ENCODE measurements at regions not wholly inside any gene's neighbourhood (a gene's known extent, or its start where the extent isn't known, plus 50 kb on each side); places are given as distances from the start of the nearest gene placed in this dataset.
A peak's percentile ranks its signal among the peaks of the same experiment; 100 is the strongest.

DNA sequence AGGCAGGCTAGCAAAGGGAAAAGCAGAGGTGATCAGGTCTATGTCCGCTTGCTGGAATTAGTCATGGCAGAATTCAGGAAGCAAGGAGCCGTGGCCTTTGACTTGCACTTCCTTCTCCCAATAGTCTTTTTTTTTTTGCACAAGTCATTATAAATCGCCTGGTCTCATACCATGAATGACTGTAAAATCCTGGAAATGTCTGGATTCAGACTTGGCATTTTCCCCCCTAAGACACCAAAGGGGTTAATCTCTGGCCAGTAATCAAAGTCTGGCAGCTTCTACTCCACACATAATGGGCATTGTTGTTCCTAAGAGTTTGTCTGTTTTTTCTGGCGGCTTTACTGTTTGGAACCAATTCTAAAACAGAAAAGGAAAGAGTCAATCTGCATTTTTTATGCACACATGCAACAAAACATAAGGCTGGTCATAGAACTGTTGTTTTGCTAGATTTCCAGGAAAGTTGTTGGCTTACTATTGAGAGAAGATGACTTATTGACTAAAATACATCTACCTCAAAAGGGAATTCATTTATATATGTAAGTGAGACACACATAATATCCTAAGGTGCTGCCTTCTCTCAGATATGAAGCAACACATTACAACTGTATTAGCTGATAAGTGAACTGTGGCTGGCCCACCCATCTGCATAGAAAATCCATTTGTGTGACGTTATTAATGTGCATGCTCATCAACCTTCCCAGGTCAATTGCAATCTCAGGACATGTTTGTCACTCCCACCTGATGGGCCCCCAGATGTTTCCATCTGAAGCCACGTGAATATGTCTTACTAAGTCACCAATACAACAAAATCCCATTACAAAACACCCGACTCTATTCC, 157.3 kb downstream of the BTG1 start:
- no peak overlapping the region for H3K4me3 ChIP-seq
- H3F3A ChIP-seq (ENCODE audit: insufficient read depth, low read depth), result peaks cover 12% of the 10 kb centered on the region; the same call in 1 of the 2 replicates
- H3K9me3 ChIP-seq (ENCODE audit: insufficient read depth, low read depth), result no peaks in the 10 kb centered on the region
- ChIA-PET POLR2A (ENCODE audit: unreplicated experiment) (no interaction called here), CTCF (no interaction called here)
- H2AFZ ChIP-seq, result no peak overlapping the region
- DNase-seq, result no peak
- TF ChIP-seq, protein P1, sequence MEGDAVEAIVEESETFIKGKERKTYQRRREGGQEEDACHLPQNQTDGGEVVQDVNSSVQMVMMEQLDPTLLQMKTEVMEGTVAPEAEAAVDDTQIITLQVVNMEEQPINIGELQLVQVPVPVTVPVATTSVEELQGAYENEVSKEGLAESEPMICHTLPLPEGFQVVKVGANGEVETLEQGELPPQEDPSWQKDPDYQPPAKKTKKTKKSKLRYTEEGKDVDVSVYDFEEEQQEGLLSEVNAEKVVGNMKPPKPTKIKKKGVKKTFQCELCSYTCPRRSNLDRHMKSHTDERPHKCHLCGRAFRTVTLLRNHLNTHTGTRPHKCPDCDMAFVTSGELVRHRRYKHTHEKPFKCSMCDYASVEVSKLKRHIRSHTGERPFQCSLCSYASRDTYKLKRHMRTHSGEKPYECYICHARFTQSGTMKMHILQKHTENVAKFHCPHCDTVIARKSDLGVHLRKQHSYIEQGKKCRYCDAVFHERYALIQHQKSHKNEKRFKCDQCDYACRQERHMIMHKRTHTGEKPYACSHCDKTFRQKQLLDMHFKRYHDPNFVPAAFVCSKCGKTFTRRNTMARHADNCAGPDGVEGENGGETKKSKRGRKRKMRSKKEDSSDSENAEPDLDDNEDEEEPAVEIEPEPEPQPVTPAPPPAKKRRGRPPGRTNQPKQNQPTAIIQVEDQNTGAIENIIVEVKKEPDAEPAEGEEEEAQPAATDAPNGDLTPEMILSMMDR (conservative IDR thresholded peaks at IDR 0.05), result no peak
- no peak for TF ChIP-seq EZH2 (IDR thresholded peaks at IDR 0.05; ENCODE audit: low read depth)
- intact Hi-C loops (cut with micrococcal nuclease; ENCODE audit: unreplicated experiment), result loop anchor here (5.0 to 10.0 kb wide), 2 partner anchors 184 to 211 kb away; no protein-coding TSS in a partner anchor
- no peaks in the 10 kb centered on the region for H3K9me2 ChIP-seq (ENCODE audit: insufficient read depth)
- H3K27ac ChIP-seq, result no peak overlapping the region
- no peaks in the 10 kb centered on the region for H3K36me3 ChIP-seq (ENCODE audit: low read depth)
- H3K4me2 ChIP-seq, result no peak overlapping the region
- H3K4me1 ChIP-seq (replicated peaks; ENCODE audit: insufficient read depth), result peaks cover 21% of the 10 kb centered on the region
- BruUV-seq (replicated peaks), result no TSS peak
- H4K20me1 ChIP-seq (ENCODE audit: insufficient read depth), result no peaks in the 10 kb centered on the region
- no peaks in the 10 kb centered on the region for H3K79me2 ChIP-seq (ENCODE audit: low read depth)
- no peaks in the 10 kb centered on the region for H3K27me3 ChIP-seq (ENCODE audit: insufficient read depth, low read depth)

DNA sequence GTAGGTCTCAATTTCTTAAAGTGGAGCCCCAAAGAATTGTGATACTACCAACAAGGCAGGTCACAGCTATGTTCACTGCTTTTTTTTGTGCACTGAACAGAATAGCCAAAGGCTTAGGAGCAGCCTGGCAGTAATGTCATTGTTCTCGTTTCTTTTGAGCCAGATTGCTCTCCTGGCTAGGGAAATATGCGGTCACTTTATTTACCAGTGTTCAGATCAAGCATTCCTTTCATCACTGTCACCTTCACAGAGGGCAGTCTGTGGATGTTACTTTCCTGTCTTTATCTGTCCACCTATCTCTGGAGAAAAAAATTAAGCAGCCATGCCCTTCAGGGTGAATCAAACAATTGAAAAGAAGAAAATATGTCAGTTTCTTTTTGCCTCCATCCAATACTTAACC, 159.6 kb downstream of the BTG1 start:
- no peaks in the 10 kb centered on the region for H3K9me2 ChIP-seq (ENCODE audit: insufficient read depth)
- BruUV-seq (replicated peaks), result no TSS peak
- H3K27me3 ChIP-seq (ENCODE audit: insufficient read depth, low read depth), result no peaks in the 10 kb centered on the region
- H3K4me1 ChIP-seq (replicated peaks; ENCODE audit: insufficient read depth), result peaks cover 21% of the 10 kb centered on the region
- H3K27ac ChIP-seq, result no peak overlapping the region
- peaks cover 12% of the 10 kb centered on the region; the same call in 1 of the 2 replicates for H3F3A ChIP-seq (ENCODE audit: insufficient read depth, low read depth)
- DNase-seq, result peak; percentile 47 to 83
- no peaks in the 10 kb centered on the region for H4K20me1 ChIP-seq (ENCODE audit: insufficient read depth)
- TF ChIP-seq, protein P1 (conservative IDR thresholded peaks at IDR 0.05), result no peak
- no peak for TF ChIP-seq EZH2 (IDR thresholded peaks at IDR 0.05; ENCODE audit: low read depth)
- peak overlapping the region; percentile 55 for H3K4me2 ChIP-seq
- no peaks in the 10 kb centered on the region for H3K9me3 ChIP-seq (ENCODE audit: insufficient read depth, low read depth)
- CTCF ChIA-PET, result no interaction called here
- H3K36me3 ChIP-seq (ENCODE audit: low read depth), result no peaks in the 10 kb centered on the region
- no peaks in the 10 kb centered on the region for H3K79me2 ChIP-seq (ENCODE audit: low read depth)
- H2AFZ ChIP-seq, result no peak overlapping the region
- POLR2A ChIA-PET (ENCODE audit: unreplicated experiment), result interaction anchor here (0.5 to 0.7 kb wide), 2 partner anchors 27 to 75 kb away, joined by 3 to 5 read pairs; no protein-coding TSS in a partner anchor
- intact Hi-C loops (cut with micrococcal nuclease; ENCODE audit: unreplicated experiment), result loop anchor here (2.0 to 10.0 kb wide), 4 partner anchors 93 to 209 kb away; no protein-coding TSS in a partner anchor
- no peak overlapping the region for H3K4me3 ChIP-seq

DNA sequence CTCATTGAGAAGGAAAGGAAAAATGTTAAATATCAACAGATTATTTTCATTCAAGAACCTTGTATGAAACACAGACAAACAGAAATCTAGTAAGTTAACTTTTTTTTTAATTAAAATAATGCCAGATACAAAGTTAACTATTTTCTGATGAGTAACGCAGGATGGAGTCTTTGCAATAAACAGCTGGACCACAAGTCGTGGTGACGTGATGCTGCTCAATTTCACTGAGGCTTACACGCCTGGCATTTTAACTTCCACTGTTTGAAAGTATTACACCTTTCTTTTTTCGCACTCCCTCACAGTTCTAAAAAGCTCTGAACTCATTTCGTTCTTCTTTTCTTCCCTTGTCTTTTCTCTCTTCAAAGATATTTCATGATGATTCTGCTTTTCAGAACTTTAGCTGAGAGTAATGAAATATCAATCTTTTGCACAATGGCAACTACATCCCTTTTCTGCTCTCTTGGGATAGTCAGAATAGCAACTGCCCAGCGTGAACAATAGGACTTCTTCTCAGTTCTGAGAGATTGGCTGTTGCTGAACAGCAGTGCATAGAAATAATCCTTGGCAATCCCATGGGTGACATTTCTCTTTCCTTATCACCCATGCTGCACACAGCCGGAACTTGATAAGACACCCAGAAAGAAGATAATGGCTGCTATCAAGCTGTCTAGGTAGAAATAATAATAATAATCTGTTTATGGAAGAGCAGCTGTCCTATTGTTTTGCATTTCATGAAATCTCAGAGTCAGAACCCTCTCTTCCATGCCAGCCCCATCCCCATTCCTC, 160.5 kb downstream of the BTG1 start:
- CTCF ChIA-PET, result interaction anchor here (0.6 kb wide), 2 partner anchors 18 to 1779 kb away, joined by 3 to 9 read pairs; no protein-coding TSS in a partner anchor
- H3K36me3 ChIP-seq (ENCODE audit: low read depth), result no peaks in the 10 kb centered on the region
- no peaks in the 10 kb centered on the region for H3K9me3 ChIP-seq (ENCODE audit: insufficient read depth, low read depth)
- no peak for TF ChIP-seq EZH2 (IDR thresholded peaks at IDR 0.05; ENCODE audit: low read depth)
- TF ChIP-seq, protein P1 (conservative IDR thresholded peaks at IDR 0.05), result no peak
- no peaks in the 10 kb centered on the region for H4K20me1 ChIP-seq (ENCODE audit: insufficient read depth)
- peaks cover 21% of the 10 kb centered on the region for H3K4me1 ChIP-seq (replicated peaks; ENCODE audit: insufficient read depth)
- no peaks in the 10 kb centered on the region for H3K27me3 ChIP-seq (ENCODE audit: insufficient read depth, low read depth)
- H3K9me2 ChIP-seq (ENCODE audit: insufficient read depth), result no peaks in the 10 kb centered on the region
- H3K4me2 ChIP-seq, result peak overlapping the region; percentile 55; the same call in 1 of the 2 replicates
- peaks cover 12% of the 10 kb centered on the region; the same call in 1 of the 2 replicates for H3F3A ChIP-seq (ENCODE audit: insufficient read depth, low read depth)
- no peak overlapping the region for H3K27ac ChIP-seq
- no peak overlapping the region for H3K4me3 ChIP-seq
- no peak for DNase-seq
- no TSS peak for BruUV-seq (replicated peaks)
- no peaks in the 10 kb centered on the region for H3K79me2 ChIP-seq (ENCODE audit: low read depth)
- H2AFZ ChIP-seq, result no peak overlapping the region
- POLR2A ChIA-PET (ENCODE audit: unreplicated experiment), result interaction anchor here (0.7 kb wide), 1 partner anchor 74 kb away, joined by 5 read pairs; no protein-coding TSS in a partner anchor
- intact Hi-C loops (cut with micrococcal nuclease; ENCODE audit: unreplicated experiment), result loop anchor here (5.0 to 10.0 kb wide), 2 partner anchors 180 to 208 kb away; no protein-coding TSS in a partner anchor

Measured in PC-9 (cell line).